Right ventricle myocardium inferior (tissue), 1 donor: ENCODE measurements at regions not wholly inside any gene's neighbourhood (a gene's known extent, or its start where the extent isn't known, plus 50 kb on each side); places are given as distances from the start of the nearest gene placed in this dataset.

ENCODE experiments used
- ATAC-seq: fragments of 200-7000 bp; cut with Tn5 transposase; one replicate; pipeline ENCODE4 v1.9.1; 2020; ENCODE audit warnings: mild to moderate bottlenecking, moderate library complexity
- DNase-seq: peaks from one replicate; pipeline ENCODE4 v3.0.0; 2021; ENCODE audit errors: missing footprints
- intact Hi-C: fragments of 100-400 bp; cut with DNase I; formaldehyde crosslinking; loops from one replicate; pipeline ENCODE4 v1.11.0; 2022
- donor health status: DM: no; HTN: yes; CAD: no; lungs with severe emphysema.

DNA sequence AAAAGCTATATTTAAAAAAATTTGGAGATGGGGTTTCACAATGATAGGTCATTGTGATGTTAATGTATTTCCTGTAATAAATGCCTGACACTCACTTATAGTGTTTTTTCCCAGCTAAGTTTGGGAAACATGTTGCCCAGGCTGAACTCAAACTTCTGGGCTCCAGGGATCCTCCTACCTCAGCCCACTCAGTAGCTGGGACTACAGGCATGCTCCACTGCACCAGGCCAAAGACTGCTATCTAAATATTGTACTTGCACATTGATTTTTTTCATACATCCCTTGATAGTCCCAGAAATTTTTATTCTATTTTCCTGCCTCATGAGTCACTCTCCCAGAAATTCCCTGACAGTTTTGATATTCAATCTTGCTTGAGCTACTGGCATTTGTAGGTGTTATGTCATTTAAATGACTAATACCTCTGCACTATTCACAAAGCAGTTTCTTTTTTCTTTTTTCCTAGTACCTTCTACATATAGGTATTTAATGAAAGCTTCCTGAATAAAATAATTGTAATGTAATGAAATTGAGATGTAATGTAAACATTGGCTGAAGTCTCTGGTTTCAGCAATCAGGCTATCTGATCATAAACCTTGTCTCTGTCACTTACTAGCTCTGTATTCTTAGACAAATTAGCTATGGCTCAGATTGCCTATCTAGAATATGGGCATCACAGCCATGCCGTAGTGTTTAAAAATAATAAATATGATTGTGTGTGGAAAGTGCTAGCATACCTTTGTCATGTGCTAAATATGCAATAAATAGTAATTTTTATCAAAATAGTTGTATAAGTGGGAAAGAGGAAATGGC, 1973.0 kb upstream of the AGA start:
- intact Hi-C loops = no loop called here
- DNase-seq (no peak), ATAC-seq (no peak)

DNA sequence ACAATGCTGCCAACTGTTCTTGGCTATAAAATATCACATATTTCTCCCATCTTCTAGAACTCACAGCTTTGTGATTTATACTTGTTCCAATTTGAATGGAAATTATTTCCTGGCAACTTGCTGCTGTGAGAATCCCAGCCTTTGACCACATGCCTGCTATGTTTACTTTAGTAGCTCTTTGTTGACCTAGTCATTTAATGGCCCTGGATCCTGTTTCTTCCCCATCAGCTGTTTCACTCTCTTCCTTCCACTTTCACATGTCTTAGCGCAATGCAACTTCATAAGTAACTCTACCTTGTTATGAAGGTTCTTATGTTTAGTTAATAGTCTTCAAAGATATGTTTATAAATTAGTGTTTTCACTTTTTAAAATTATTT, 1973.6 kb upstream of the AGA start:
- ATAC-seq (no peak), DNase-seq (no peak)
- intact Hi-C loops = no loop called here

DNA sequence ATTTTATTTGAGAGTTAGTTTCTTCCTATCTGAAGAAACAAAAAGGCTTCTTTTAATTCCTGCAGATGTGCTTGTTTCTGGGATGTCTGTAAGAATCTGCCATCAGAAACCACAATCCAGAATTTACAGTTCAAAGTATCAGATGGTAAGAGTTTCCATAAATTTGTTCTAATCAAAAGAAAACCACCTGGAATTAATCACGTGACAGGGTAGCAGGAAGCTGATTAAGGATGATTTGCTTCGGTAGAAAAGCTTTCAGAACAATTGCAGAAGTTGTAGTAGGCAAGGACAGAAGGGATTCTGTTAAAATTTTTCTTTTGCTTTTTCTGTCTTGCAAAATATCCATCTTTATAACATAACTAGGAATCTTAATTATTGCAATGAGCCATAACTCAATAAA, 1975.1 kb upstream of the AGA start:
- ATAC-seq = no peak
- no peak for DNase-seq
- intact Hi-C loops = no loop called here

DNA sequence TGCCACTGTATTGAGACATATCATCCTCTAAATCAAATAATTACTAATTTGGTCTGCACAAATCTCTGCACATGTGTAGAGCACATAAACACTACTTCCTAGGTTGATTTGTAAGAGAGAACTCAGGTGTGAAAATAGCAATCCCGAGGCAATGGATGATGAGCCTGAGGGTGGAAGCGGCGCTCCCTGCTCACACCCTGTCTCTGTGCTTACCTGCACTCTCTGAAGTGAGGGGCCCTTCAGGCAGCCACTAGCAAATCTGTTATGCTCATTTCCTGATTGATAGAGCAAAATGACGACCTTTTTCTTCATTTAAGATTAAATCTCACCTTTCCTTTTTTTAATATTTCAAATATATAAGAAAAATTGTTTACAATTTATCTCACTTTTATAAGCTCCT, 1995.7 kb upstream of the AGA start:
- DNase-seq (no peak), ATAC-seq (no peak)
- intact Hi-C loops = no loop called here

DNA sequence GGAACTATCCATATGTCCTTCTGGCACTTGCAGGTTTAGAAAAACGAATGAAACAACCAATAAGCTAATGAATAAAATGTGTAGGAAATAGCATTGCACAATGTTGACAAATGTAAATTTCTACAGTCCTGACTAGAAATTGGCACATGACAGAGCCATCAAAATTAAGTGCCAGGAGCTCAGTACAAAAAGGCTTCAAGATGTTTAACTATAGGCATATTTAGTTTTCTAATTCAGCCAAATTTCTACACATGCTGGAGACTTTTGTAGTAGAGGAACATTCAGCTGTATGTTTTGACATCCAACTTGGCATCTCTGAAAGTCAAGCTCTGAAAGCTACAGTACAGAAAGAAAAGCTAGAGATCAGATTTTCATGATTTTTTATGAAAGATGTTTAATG, 1999.4 kb upstream of the AGA start:
- ATAC-seq = no peak
- intact Hi-C loops = no loop called here
- DNase-seq = no peak

DNA sequence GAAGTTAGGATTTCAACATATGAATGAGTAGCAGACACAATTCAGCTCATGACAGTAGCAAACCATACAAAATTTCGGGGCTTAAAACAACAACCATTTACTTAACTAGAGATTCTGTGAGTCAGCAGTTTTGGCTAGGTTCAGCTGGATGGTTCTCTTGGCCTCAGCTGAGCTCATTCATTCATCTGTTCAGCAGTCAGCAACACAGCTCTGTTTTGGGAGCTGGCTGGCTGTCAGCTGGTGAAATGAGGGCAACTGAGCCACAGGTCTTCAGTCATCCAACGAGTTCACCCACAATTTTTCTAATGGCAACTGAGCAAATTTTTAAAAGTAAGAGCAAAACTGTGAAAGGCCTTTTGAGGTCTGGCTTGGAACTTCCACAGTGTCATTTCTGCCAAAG, 2005.1 kb upstream of the AGA start:
- intact Hi-C loops = no loop called here
- ATAC-seq = no peak

DNA sequence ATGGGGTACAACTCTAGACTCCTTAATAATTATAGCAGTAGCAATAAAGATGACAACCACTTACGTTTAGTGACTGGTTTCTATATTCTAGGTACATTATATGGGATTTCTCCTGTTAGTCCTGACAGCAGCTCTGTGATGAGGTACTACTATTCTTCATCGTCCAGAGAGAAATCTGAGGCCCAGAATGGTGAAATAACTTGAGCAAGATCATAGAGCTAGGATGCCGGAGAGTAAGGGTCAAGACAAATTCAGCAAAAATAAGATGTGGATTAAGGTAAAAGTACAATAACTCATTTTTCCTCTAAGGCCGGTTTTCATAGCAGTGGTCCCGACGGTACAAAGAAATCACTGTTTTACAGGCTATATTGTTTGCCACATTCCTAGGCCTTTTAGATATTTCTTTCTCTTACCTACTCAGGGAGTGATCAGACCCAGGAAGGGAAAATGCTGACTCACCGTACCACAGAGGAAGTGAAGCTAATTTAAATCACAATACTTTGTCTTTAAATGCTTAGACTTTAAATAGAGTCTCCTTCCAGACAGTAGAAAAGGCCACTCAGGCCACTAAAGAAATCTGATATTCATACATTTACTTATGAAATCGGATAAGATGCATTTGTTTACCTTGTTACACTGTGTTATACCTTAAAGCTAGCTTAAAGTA, 2023.0 kb upstream of the AGA start:
- no peak for DNase-seq
- intact Hi-C loops = no loop called here
- no peak for ATAC-seq

More for the DNA sequence above, 2005.1 kb upstream of the AGA start:
- no peak for DNase-seq

DNA sequence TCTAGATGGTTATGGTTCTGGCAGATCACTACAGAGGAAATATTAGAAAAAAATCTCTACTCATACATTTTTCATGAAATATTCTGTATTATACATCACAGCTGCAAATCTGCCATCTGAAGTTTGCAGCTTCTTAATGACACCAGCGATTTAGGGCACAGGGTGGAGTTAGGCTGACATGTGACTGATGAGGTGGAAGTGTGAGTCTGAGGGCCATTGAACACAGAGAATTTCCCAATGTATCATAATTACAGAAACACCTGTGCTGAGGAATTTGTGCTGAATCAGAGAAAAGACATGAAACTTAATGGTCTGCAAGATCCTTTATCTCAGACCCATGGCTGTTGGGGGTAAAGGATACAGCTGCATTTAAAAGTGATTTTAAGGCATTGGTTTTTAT, 2025.6 kb upstream of the AGA start:
- ATAC-seq (no peak), DNase-seq (no peak)
- intact Hi-C loops = no loop called here

DNA sequence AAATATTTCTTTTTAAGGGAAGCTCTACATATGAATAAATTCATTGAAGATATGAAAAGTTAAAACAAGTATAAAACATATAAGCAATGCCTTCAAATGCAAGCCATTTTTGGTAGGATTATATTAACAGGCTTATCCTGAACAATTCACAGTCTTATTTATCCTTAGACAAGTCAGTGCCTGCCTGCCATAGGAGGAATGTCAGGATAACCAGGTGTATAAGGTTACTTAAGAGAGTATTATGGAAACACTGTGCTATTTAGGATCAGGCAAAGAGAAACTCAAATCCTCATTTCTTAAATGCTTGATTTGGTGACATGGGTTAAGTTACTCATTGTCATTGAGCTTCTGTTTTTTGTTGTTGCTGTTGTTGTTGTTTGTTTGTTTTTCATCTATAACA, 2029.9 kb upstream of the AGA start:
- no peak for ATAC-seq
- DNase-seq = no peak
- intact Hi-C loops = no loop called here

DNA sequence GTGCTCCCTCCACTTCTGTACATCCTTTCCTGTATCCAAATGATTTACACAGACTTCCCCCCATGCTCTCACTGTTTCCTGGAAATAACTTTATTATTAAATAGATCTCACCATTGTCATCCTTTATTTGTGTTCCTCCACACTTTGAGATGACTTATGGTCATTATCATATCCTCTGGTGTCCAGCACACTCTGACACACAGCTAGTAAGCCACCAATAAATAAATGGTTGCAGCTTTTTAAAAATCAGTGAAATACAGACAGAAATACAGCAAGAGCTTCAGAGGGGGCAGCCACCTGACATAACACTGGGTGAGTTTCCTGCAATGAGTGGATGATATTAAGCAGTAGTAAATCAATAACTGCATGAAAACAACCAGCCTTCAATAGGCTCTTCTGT, 2036.4 kb upstream of the AGA start:
- intact Hi-C loops = no loop called here
- no peak for DNase-seq
- ATAC-seq = no peak

DNA sequence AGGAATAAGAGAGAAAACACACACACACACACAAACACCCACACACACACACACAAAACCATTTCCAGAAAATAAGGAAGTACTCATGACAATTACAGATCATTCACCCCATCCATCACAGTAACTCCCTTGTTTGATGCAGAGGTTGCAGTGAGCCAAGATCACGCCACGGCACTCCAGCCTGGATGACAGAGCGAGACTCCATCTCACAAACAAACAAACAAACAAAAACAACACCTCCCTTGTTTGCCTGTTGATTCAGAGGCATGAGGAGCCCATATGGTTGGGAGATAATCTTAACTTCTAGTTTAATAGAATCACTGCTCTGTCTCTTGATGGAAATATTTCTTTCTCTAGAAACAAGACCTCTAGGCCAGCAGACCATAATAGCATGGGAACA, 2043.5 kb upstream of the AGA start:
- DNase-seq (no peak), ATAC-seq (no peak)
- intact Hi-C loops = no loop called here

DNA sequence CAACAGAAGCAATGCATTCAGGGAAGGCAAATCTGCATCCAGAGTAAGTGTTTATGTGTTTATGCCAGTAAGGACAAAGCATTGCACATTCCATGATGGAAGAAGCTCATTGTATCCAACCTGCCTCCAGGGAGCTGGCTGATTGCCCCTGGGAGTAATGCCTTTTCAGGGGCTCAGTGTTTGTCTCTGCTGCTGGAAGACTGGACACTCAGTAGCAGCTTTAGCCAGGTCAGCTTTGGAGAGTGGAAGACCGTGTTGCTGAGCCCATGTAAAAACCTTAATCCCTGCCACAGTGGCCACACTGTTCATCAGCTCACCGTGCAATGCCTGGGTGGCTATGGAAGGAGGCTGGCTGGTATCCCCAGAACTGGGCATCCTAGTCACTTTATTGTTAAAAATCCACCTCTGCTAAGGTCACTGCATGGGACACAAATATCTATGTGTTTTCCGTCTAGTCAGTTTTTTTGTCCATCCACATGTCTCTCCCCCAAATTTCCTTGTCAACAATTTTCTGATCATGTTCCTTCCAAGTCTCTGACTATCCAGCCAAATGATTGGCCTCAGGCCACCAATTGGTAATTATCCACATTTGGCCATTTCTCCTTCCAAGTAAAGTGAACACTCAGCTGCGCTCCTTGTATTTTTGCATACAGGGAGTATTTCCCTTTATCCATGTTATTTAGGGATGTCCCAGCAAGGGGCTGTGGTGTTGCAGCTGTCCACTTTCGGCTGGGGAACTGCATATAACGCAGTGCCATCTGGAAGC, 2044.5 kb upstream of the AGA start:
- ATAC-seq (no peak), DNase-seq (no peak)
- intact Hi-C loops = no loop called here

DNA sequence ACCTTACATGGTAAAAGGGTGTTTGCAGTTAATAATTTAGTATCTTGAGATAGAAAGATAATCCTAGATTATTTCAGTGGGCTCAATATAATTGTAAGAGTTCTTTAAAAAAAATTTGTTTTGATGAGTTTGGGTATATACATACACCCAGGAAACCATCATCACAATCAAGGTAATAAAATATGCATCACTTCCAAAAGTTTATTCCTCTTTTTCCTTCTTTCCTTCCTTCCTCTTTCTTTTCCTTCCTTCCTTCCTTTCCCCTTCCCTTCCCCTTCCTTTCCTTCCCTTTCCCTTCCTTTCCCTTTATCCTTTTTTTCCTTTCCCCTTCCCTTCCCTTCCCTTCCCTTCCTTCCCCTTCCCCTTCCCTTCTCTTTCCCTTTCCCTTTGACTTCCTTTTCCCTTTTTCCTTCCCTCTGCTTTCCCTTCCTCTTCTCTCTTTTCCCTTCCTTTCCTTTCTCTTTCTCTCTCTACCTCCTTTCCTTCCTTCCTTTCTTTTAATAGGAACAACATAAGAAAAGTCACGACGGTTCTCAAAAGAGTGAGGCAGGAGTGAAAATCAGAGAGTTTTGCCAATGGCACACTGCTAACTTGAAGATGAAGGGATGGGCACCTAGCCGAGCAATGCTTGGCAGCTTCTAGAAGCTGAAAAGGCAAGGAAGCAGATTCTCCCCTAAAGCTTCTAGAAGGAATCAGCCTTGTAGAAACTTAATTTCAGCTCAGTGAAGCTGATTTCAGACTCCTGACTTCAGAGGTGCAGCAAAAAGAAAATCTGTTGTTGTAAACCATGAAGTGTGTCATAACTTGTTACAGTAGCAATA, 2050.2 kb upstream of the AGA start:
- intact Hi-C loops = no loop called here
- ATAC-seq (no peak), DNase-seq (no peak)

DNA sequence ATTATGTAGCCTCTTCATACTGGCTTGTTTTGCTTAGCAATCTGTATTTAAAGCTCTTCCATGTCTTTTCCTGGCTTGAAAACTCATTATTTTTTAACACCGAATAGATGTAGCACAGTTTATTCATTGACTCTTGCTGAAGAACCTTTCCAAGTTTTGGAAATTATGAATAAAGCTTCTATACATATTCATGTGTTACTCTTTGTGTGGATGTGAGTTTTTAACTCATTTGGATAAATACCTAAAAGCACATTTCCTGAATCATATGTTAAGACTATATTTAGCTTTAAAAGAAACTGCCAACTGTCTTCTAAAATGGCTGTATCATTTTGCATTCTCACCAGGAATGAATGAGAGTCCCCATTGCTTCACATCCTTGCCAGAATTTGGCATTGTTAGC, 2061.7 kb upstream of the AGA start:
- ATAC-seq = no peak
- intact Hi-C loops = no loop called here
- no peak for DNase-seq

DNA sequence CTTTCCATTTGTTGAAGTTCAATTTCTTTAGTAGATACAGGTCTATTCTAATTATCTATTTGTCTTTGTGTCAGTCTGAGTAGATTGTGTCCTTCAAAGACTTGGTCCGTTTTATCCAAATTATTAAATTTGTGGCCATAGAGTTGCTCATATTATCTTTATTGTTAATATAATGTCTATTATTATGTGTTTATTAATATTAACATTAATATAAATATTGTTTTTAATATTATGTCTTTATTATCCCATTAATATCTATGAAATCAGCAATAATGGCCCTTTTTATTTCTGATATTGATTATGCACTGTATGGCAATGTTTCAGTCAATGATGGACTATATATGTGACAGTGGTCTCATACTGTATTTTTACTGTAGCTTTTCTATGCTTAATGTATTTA, 2067.3 kb upstream of the AGA start:
- intact Hi-C loops = no loop called here
- ATAC-seq = no peak

DNA sequence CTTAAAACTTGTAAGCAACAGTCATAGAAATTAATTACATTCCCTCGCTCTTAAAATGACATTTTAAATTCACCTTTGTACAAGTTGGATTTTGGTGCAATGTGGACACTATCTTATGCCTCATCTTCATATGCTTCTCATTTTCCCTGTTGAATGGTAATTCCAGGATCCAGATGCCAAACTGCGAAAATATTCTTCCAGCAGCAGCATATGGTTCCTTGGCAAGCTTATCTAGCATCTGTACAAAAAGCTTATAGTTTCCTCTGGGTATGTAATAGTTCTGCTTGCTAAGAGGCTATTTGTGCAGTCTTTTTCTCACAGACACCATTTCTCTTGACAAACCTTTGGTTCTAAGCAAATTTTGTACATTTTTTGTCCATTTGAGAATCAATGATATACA, 2079.7 kb upstream of the AGA start:
- DNase-seq (no peak), ATAC-seq (no peak)
- intact Hi-C loops = no loop called here

More for the DNA sequence above, 2067.3 kb upstream of the AGA start:
- DNase-seq = no peak

DNA sequence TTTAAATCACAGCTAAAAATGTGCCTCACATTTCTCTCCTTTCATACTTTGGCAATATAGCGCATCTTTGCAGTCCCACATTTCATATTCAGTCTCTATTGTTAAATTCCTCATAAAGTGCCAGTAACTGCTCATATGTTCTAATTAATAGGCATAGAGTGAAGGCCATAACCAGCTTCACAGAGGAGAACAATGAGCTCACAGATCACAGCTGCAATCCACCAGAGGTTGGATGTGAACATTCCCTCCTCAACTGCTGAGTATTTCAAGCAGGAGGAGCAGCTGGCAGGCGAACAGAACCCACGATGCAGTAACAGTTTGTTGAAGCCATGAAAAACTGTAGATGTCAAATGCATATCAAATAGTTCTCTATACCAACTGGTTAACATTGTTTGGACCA, 2088.7 kb upstream of the AGA start:
- DNase-seq = no peak
- no peak for ATAC-seq
- intact Hi-C loops = no loop called here

DNA sequence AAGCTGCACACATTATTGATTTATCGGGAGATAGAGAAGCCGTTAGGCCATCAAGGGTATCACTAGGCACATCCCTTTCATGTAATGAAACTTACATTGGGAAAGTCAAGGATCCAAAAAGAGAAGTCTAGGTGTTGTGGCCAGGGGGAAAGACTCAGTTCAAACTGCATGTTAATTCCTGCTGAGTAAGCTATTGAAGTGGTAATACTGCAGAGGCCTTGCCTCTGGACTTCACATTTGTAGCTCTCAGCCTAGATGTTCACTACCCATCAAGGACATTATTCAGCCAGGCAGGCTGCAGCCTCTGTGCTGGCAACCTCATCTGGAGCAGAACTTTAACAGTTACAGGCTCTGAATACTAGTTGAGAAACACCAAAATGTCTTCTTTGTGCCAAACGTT, 2094.5 kb upstream of the AGA start:
- DNase-seq (no peak), ATAC-seq (no peak)
- intact Hi-C loops = no loop called here

DNA sequence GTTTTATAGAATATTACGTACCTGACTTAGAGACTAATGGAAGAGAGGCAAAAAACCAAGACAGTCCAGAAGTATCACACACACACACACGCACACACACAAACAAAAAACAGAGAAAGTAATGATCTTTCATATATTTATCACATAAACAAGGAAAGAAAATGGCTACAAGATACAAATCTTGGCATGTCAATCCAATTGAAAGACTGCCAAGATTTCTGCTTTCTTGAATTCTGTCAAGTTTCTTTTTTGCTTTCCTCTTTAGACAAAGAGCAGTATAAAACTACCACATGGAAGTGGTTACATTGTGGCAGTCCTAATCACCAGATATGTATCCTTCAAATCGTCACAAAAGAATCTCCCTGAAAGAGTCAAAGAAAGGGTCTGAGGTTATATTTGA, 2097.4 kb upstream of the AGA start:
- no peak for ATAC-seq
- intact Hi-C loops = no loop called here
- DNase-seq = no peak
